SH-SY5Y (cell line): ENCODE measurements at regions not wholly inside any gene's neighbourhood (a gene's known extent, or its start where the extent isn't known, plus 50 kb on each side); places are given as distances from the start of the nearest gene placed in this dataset.

ENCODE experiments used
- GATA2 ChIP-seq: IDR thresholded peaks from 2 replicates; pipeline ENCODE4 v1.6.1; 2011; ENCODE audit warnings: mild to moderate bottlenecking, low read depth, low read length
- GATA3 ChIP-seq: IDR thresholded peaks from 2 replicates; pipeline ENCODE4 v1.6.1; 2011; ENCODE audit warnings: low read depth, mild to moderate bottlenecking, low read length, moderate library complexity

- TF ChIP-seq GATA2 = no peak
- TF ChIP-seq GATA3 = no peak
Observed at GRCh38 chr6:67882436-67883311, 752.4 kb upstream of the ADGRB3 start.
